ENCODE measurements at regions not wholly inside any gene's neighbourhood (a gene's known extent, or its start where the extent isn't known, plus 50 kb on each side); places are given as distances from the start of the nearest gene placed in this dataset.

- H3K27ac ChIP-seq = no peak overlapping the region
- H3K4me1 ChIP-seq (ENCODE audit: control insufficient read depth in 1 of 2, low read depth in 2 of 2) = no peaks in the 10 kb centered on the region
- ATAC-seq (ENCODE audit: insufficient number of reproducible peaks, low FRiP score, low read depth) (no peak), DNase-seq (ENCODE audit: low spot score) (no peak)
- H3K27me3 ChIP-seq (replicated peaks; ENCODE audit: insufficient read depth) = no peaks in the 10 kb centered on the region
- H3K9me3 ChIP-seq = no peaks in the 10 kb centered on the region
- H3K4me3 ChIP-seq = no peak overlapping the region
- TF ChIP-seq CTCF (IDR thresholded peaks at IDR 0.05) = no peak
- H3K36me3 ChIP-seq = no peaks in the 10 kb centered on the region
Measured at GRCh38 chr2:45312275-45312674, 298.8 kb downstream of the SRBD1 start.

- H3K27ac ChIP-seq = no peak overlapping the region
- H3K4me3 ChIP-seq = no peak overlapping the region
- no peaks in the 10 kb centered on the region for H3K36me3 ChIP-seq
- H3K27me3 ChIP-seq (replicated peaks; ENCODE audit: insufficient read depth) = no peaks in the 10 kb centered on the region
- H3K4me1 ChIP-seq (ENCODE audit: control insufficient read depth in 1 of 2, low read depth in 2 of 2) = no peaks in the 10 kb centered on the region
- ATAC-seq (ENCODE audit: insufficient number of reproducible peaks, low FRiP score, low read depth) = no peak
- DNase-seq (ENCODE audit: low spot score) = no peak
- no peaks in the 10 kb centered on the region for H3K9me3 ChIP-seq
- no peak for TF ChIP-seq CTCF (IDR thresholded peaks at IDR 0.05)
Measured at GRCh38 chr2:45311559-45311958, 299.5 kb downstream of the SRBD1 start.

DNA sequence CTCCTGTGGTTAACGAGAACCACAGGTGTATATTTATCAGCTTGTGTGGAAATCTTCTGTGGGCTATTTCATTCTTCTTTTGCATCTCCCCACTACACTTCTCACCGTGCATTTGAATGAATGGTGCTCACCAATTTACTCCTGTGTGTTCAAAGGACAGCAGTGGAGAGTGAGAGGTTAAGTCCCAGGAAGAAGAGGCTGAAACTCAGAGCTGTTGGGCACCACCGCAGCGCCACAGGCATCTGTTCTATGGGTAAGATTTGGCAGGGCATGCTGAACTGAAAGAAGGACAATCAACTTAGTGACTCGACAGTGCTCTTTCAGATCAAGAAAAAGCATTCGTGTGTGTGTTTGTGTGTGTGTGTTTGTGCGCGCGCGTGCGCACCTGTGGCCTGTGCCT lies 297.9 kb upstream of the SIX2 start:
- Histone ChIP-seq H3K27ac (no peak overlapping the region), H3K36me3 (no peaks in the 10 kb centered on the region), H3K9me3 (no peaks in the 10 kb centered on the region), H3K27me3 (replicated peaks; ENCODE audit: insufficient read depth) (no peaks in the 10 kb centered on the region), H3K4me1 (ENCODE audit: control insufficient read depth in 1 of 2, low read depth in 2 of 2) (no peaks in the 10 kb centered on the region), H3K4me3 (no peak overlapping the region)
- no peak for TF ChIP-seq CTCF (IDR thresholded peaks at IDR 0.05)
- ATAC-seq (ENCODE audit: insufficient number of reproducible peaks, low FRiP score, low read depth) = no peak
- DNase-seq (ENCODE audit: low spot score) = no peak

GRCh38 chr2:45305599-45305998 lies 296.3 kb upstream of the SIX2 start:
- Histone ChIP-seq H3K36me3 (no peaks in the 10 kb centered on the region), H3K9me3 (no peaks in the 10 kb centered on the region), H3K4me1 (ENCODE audit: control insufficient read depth in 1 of 2, low read depth in 2 of 2) (no peaks in the 10 kb centered on the region), H3K27me3 (replicated peaks; ENCODE audit: insufficient read depth) (no peaks in the 10 kb centered on the region), H3K27ac (no peak overlapping the region), H3K4me3 (no peak overlapping the region)
- TF ChIP-seq CTCF (IDR thresholded peaks at IDR 0.05) = no peak
- no peak for DNase-seq (ENCODE audit: low spot score)
- ATAC-seq (ENCODE audit: insufficient number of reproducible peaks, low FRiP score, low read depth) = no peak

DNA sequence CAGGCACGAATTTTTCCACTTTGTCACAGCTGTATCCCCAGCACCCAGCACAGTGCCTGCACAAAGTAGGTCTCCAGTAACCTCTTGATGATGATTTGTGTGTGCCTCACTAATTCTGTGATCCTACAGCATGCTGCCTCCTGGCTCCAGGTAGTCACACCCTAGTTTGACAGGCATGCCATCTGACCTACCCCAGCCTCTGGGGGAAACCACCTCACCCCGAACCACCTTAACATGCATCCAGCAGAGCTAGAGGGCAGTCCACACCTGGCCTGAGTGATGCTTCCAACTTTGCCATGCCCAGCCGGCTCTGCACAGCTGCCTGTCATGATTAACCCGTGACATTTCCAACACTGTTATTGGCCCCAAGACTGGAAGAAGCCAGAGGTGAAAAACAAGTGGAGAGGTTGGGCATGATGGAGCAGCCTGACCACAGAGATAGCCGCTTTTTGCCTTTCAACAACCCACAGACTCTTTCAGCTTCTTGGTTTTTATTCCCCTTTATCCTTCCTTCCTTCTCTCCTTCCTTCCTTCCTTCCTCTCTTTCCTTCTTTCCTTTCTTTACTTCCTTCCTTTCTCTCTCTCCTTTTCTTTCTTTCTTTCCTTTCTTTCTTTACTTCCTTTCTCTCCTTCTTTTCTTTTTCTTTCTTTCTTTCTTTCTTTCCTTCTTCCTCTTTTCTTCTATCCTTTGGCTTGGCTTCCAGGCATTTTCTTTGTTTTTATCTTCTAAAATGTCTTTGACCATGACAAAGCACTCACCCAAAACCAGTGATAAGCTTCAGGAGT lies 294.4 kb upstream of the SIX2 start:
- TF ChIP-seq CTCF (IDR thresholded peaks at IDR 0.05) = no peak
- H3K4me3 ChIP-seq = no peak overlapping the region
- no peaks in the 10 kb centered on the region for H3K4me1 ChIP-seq (ENCODE audit: control insufficient read depth in 1 of 2, low read depth in 2 of 2)
- no peak overlapping the region for H3K27ac ChIP-seq
- ATAC-seq (ENCODE audit: insufficient number of reproducible peaks, low FRiP score, low read depth) (no peak), DNase-seq (ENCODE audit: low spot score) (no peak)
- no peaks in the 10 kb centered on the region for H3K9me3 ChIP-seq
- no peaks in the 10 kb centered on the region for H3K36me3 ChIP-seq
- H3K27me3 ChIP-seq (replicated peaks; ENCODE audit: insufficient read depth) = no peaks in the 10 kb centered on the region

All from thoracic aorta (tissue), 2 donors.